Caco-2 (cell line): ENCODE measurements at regions not wholly inside any gene's neighbourhood (a gene's known extent, or its start where the extent isn't known, plus 50 kb on each side); places are given as distances from the start of the nearest gene placed in this dataset.

ENCODE experiments used
- BruUV-seq: library from RNA; stranded (reverse); fragments of 400-500 nt; replicated peaks from 2 replicates; lab custom pipeline; 2021; lab: Mats Ljungman, UMichigan
- CTCF ChIA-PET: fragments of 300-600 bp; sonication (Branson Sonifier 250); formaldehyde crosslinking; loops from one replicate; lab custom pipeline; 2022; ENCODE audit warnings: antibody characterized with exemption; lab: Charles Lee
- POLR2A ChIA-PET: fragments of 300-600 bp; sonication (Branson Sonifier 250); formaldehyde crosslinking; loops from one replicate; lab custom pipeline; 2022; ENCODE audit warnings: antibody characterized with exemption; lab: Charles Lee
- DNase-seq, 2 experiments: peaks; one replicate each; pipeline versions ENCODE4 v3.0.0 to v3.0.0-alpha.2; 2020 to 2022
- H3K27me3 ChIP-seq: replicated peaks from 2 replicates; pipeline ENCODE4 v1.6.0; 2011; ENCODE audit warnings: low read length; ENCODE audit not compliant: control insufficient read depth, insufficient read depth
- H3K36me3 ChIP-seq: 2 replicates; pipeline ENCODE4 v1.5.1; 2011; ENCODE audit warnings: low read length; ENCODE audit not compliant: control insufficient read depth, insufficient read depth
- H3K4me1 ChIP-seq: fragments of 250-450 bp; sonication (Bioruptor Pico); 2 replicates; pipeline ENCODE4 v1.5.1; 2020; ENCODE audit warnings: mild to moderate bottlenecking
- H3K4me3 ChIP-seq: 2 replicates; pipeline ENCODE4 v1.5.1; 2011; ENCODE audit warnings: low read depth, mild to moderate bottlenecking, control low read depth, low read length
- H3K9me3 ChIP-seq: fragments of 250-450 bp; sonication (Bioruptor Pico); 2 replicates; pipeline ENCODE4 v1.5.1; 2020; ENCODE audit warnings: mild to moderate bottlenecking, moderate library complexity
- H3K27ac Mint-ChIP-seq: one replicate; pipeline ENCODE4 v1.8.0; 2022; ENCODE audit warnings: mixed read lengths; ENCODE audit not compliant: unreplicated experiment
- H3K27me3 Mint-ChIP-seq: one replicate; pipeline ENCODE4 v1.8.0; 2022; ENCODE audit warnings: mixed read lengths; ENCODE audit not compliant: insufficient read depth, unreplicated experiment
- H3K36me3 Mint-ChIP-seq: one replicate; pipeline ENCODE4 v1.8.0; 2022; ENCODE audit warnings: mild to moderate bottlenecking, mixed read lengths; ENCODE audit not compliant: insufficient read depth, unreplicated experiment
- H3K4me1 Mint-ChIP-seq: one replicate; pipeline ENCODE4 v1.8.0; 2022; ENCODE audit warnings: low read depth, mixed read lengths; ENCODE audit not compliant: unreplicated experiment
- H3K4me3 Mint-ChIP-seq: one replicate; pipeline ENCODE4 v1.8.0; 2022; ENCODE audit warnings: mild to moderate bottlenecking, moderate library complexity, mixed read lengths; ENCODE audit not compliant: unreplicated experiment
- H3K9me3 Mint-ChIP-seq: one replicate; pipeline ENCODE4 v1.8.0; 2022; ENCODE audit warnings: mixed read lengths; ENCODE audit not compliant: unreplicated experiment
- intact Hi-C: fragments of 100-400 bp; cut with micrococcal nuclease; formaldehyde crosslinking; loops from one replicate; pipeline ENCODE4 v1.10.0; 2022; ENCODE audit not compliant: unreplicated experiment
- TF ChIP-seq, protein P1 (sequence below), 2 experiments: fragments of 200-600 bp in 1 of 2; IDR thresholded peaks; 1 replicate in 1 of 2; 2 replicates in 1 of 2; pipeline versions ENCODE4 v1.5.1 to v1.8.0; 2011 to 2022; ENCODE audit warnings: antibody characterized with exemption in 1 of 2, control low read depth in 1 of 2, inconsistent platforms in 1 of 2, low read depth in 1 of 2, low read length in 1 of 2, mild to moderate bottlenecking in 1 of 2, moderate library complexity in 1 of 2; ENCODE audit not compliant: insufficient read depth in 1 of 2, severe bottlenecking in 1 of 2, unreplicated experiment in 1 of 2

DNA sequence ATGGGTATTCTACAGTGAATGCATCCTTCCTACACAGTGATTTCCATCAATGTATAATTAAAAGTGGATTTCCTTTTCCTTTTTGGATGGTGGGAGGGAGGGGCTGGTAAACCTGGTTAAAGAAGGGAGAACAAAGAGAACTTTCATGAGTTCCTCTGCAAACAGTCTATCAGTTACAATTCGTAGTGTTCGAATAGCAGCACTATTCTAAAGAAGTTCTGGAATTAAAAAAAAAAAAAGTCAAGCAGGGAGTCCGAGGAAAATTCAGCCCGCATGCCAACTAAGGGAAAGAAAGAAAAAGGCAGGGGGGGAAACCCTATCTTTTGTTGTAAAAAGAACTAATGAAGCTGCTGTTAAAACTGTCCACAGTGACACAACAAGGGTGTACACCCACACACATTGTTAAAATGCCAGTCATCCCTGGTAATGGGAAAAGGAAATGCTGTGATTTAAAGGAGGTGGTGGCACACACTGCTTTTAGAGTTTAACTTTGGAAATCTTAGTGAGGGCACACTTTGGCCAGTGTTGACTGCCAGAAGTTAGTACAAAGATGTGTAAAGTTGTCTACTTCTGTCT, 521.2 kb downstream of the ZIC1 start:
- no peak overlapping the region for H3K4me3 Mint-ChIP-seq
- H3K4me3 ChIP-seq = no peak overlapping the region
- no peaks in the 10 kb centered on the region for H3K36me3 Mint-ChIP-seq
- no peaks in the 10 kb centered on the region for H3K4me1 Mint-ChIP-seq
- intact Hi-C loops = no loop called here
- TF ChIP-seq, protein P1, sequence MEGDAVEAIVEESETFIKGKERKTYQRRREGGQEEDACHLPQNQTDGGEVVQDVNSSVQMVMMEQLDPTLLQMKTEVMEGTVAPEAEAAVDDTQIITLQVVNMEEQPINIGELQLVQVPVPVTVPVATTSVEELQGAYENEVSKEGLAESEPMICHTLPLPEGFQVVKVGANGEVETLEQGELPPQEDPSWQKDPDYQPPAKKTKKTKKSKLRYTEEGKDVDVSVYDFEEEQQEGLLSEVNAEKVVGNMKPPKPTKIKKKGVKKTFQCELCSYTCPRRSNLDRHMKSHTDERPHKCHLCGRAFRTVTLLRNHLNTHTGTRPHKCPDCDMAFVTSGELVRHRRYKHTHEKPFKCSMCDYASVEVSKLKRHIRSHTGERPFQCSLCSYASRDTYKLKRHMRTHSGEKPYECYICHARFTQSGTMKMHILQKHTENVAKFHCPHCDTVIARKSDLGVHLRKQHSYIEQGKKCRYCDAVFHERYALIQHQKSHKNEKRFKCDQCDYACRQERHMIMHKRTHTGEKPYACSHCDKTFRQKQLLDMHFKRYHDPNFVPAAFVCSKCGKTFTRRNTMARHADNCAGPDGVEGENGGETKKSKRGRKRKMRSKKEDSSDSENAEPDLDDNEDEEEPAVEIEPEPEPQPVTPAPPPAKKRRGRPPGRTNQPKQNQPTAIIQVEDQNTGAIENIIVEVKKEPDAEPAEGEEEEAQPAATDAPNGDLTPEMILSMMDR (IDR thresholded peaks at IDR 0.05; ENCODE audit: insufficient read depth in 1 of 2, low read depth in 1 of 2, low read length in 1 of 2, severe bottlenecking in 1 of 2, unreplicated experiment in 1 of 2) = no peak
- no peaks in the 10 kb centered on the region for H3K27me3 ChIP-seq
- no peaks in the 10 kb centered on the region for H3K9me3 Mint-ChIP-seq
- no peaks in the 10 kb centered on the region for H3K4me1 ChIP-seq
- H3K27me3 Mint-ChIP-seq = no peaks in the 10 kb centered on the region
- no TSS peak for BruUV-seq
- ChIA-PET CTCF (no interaction called here), POLR2A (no interaction called here)
- no peaks in the 10 kb centered on the region for H3K36me3 ChIP-seq
- no peak overlapping the region for H3K27ac Mint-ChIP-seq
- DNase-seq = no peak
- H3K9me3 ChIP-seq = no peaks in the 10 kb centered on the region

- H3K27ac Mint-ChIP-seq = no peak overlapping the region
- Histone ChIP-seq H3K36me3 (no peaks in the 10 kb centered on the region), H3K9me3 (no peaks in the 10 kb centered on the region), H3K4me1 (no peaks in the 10 kb centered on the region), H3K27me3 (no peaks in the 10 kb centered on the region), H3K4me3 (no peak overlapping the region)
- BruUV-seq = no TSS peak
- H3K27me3 Mint-ChIP-seq = peaks cover 3% of the 10 kb centered on the region
- ChIA-PET CTCF (no interaction called here), POLR2A (no interaction called here)
- no peaks in the 10 kb centered on the region for H3K9me3 Mint-ChIP-seq
- no peak overlapping the region for H3K4me3 Mint-ChIP-seq
- no peaks in the 10 kb centered on the region for H3K36me3 Mint-ChIP-seq
- DNase-seq = no peak
- TF ChIP-seq, protein P1 (IDR thresholded peaks at IDR 0.05; ENCODE audit: insufficient read depth in 1 of 2, low read depth in 1 of 2, low read length in 1 of 2, severe bottlenecking in 1 of 2, unreplicated experiment in 1 of 2) = no peak
- no peaks in the 10 kb centered on the region for H3K4me1 Mint-ChIP-seq
- intact Hi-C loops = no loop called here
These were observed 525.5 kb downstream of the ZIC1 start for GRCh38 chr3:147934451-147935180.

DNA sequence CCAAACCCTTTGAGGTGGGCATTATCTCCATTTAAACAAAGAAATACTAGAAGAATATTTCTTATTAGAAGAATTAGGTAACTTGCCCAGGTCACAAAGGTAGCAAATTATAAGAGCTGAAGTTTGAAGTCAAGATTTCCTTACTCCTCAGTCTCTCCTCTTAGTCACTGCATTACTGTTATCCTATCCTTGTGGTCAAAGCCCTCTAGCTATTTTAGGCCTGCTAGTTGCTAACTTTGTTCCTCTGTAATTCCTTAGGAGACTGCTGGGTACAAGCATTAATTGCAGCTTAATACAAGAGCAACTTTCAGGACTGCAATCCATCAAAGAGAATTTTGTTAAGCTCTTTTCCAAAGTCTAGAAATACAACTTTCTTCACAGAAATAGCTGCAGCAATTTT, 528.2 kb downstream of the ZIC1 start:
- no peaks in the 10 kb centered on the region for H3K36me3 ChIP-seq
- POLR2A ChIA-PET = no interaction called here
- no peak for DNase-seq
- no peaks in the 10 kb centered on the region for H3K4me1 ChIP-seq
- CTCF ChIA-PET = no interaction called here
- no TSS peak for BruUV-seq
- intact Hi-C loops = no loop called here
- no peak overlapping the region for H3K4me3 ChIP-seq
- H3K4me3 Mint-ChIP-seq = no peak overlapping the region
- TF ChIP-seq, protein P1 (IDR thresholded peaks at IDR 0.05; ENCODE audit: insufficient read depth in 1 of 2, low read depth in 1 of 2, low read length in 1 of 2, severe bottlenecking in 1 of 2, unreplicated experiment in 1 of 2) = no peak
- no peaks in the 10 kb centered on the region for H3K27me3 ChIP-seq
- H3K4me1 Mint-ChIP-seq = no peaks in the 10 kb centered on the region
- H3K27me3 Mint-ChIP-seq = peaks cover 3% of the 10 kb centered on the region
- H3K9me3 Mint-ChIP-seq = no peaks in the 10 kb centered on the region
- no peaks in the 10 kb centered on the region for H3K36me3 Mint-ChIP-seq
- no peaks in the 10 kb centered on the region for H3K9me3 ChIP-seq
- no peak overlapping the region for H3K27ac Mint-ChIP-seq
